Mammary epithelial cell (primary cell): ENCODE measurements at regions not wholly inside any gene's neighbourhood (a gene's known extent, or its start where the extent isn't known, plus 50 kb on each side); places are given as distances from the start of the nearest gene placed in this dataset.

ENCODE experiments used
- CTCF ChIP-seq, 2 donors: IDR thresholded peaks in 1 of 2; conservative IDR thresholded peaks in 1 of 2; 2 replicates each; pipeline ENCODE4 v1.5.1; 2011 to 2012; ENCODE audit warnings: inconsistent platforms in 2 of 2, low read length in 2 of 2, mild to moderate bottlenecking in 2 of 2, control low read depth in 1 of 2, low read depth in 1 of 2; ENCODE audit not compliant: insufficient read depth in 1 of 2; ENCODE audit errors: extremely low read depth in 1 of 2
- EZH2 ChIP-seq: IDR thresholded peaks from 2 replicates; pipeline ENCODE4 v1.6.1; 2012; ENCODE audit warnings: low read length, inconsistent platforms, borderline replicate concordance

- TF ChIP-seq CTCF (conservative IDR thresholded peaks at IDR 0.05 in 1 of 2, IDR thresholded peaks at IDR 0.05 in 1 of 2; ENCODE audit: extremely low read depth in 1 of 2, insufficient read depth in 1 of 2, low read depth in 1 of 2, low read length in 2 of 2) (no peak), EZH2 (no peak)
Observed at GRCh38 chr6:101259505-101259904, 134.0 kb upstream of the GRIK2 start.
